Stimulated activated naive CD8-positive, alpha-beta T cell treated with anti-CD3 and anti-CD28 coated beads, Interleukin-15, amount 100 ng/mL, for 72 hours (primary cell): ENCODE measurements at regions not wholly inside any gene's neighbourhood (a gene's known extent, or its start where the extent isn't known, plus 50 kb on each side); places are given as distances from the start of the nearest gene placed in this dataset.
"Not testable (repeated sequence)": the region's sequence is repeated elsewhere in the genome, so short reads cannot be mapped to it uniquely, and the experiment has no call there.

ENCODE experiments used
- ATAC-seq: fragments of 150-1000 bp; cut with Tn5 transposase; 2 replicates; pipeline ENCODE4 v1.10.0; 2021; ENCODE audit warnings: mild to moderate bottlenecking, moderate library complexity
- DNase-seq, 2 donors: peaks; one replicate each; pipeline ENCODE4 v3.0.0; 2021 to 2022
- H3K27ac Mint-ChIP-seq, 2 donors: one replicate each; pipeline ENCODE4 v1.8.0; 2022; ENCODE audit warnings: mild to moderate bottlenecking in 2 of 2, mixed read lengths in 2 of 2, moderate library complexity in 2 of 2
- H3K27me3 Mint-ChIP-seq: one replicate; pipeline ENCODE4 v1.8.0; 2022; ENCODE audit warnings: mixed read lengths
- H3K4me1 Mint-ChIP-seq: one replicate; pipeline ENCODE4 v1.8.0; 2022; ENCODE audit warnings: mild to moderate bottlenecking, mixed read lengths
- H3K4me3 Mint-ChIP-seq, 2 donors: one replicate each; pipeline ENCODE4 v1.8.0; 2022; ENCODE audit warnings: mild to moderate bottlenecking in 2 of 2, mixed read lengths in 2 of 2, moderate library complexity in 1 of 2
- H3K9me3 Mint-ChIP-seq, 2 donors: one replicate each; pipeline ENCODE4 v1.8.0; 2022; ENCODE audit warnings: mixed read lengths in 2 of 2

GRCh38 chr2:8322634-8323033 is 359.2 kb upstream of the ID2 start:
- no peak overlapping the region for H3K4me3 Mint-ChIP-seq
- H3K27ac Mint-ChIP-seq = no peak overlapping the region
- DNase-seq (no peak), ATAC-seq (no peak)
- no peaks in the 10 kb centered on the region for H3K9me3 Mint-ChIP-seq
- peaks cover 37% of the 10 kb centered on the region for H3K4me1 Mint-ChIP-seq
- peaks cover 46% of the 10 kb centered on the region for H3K27me3 Mint-ChIP-seq

GRCh38 chr2:8324164-8324856 is 357.5 kb upstream of the ID2 start:
- no peak overlapping the region for H3K27ac Mint-ChIP-seq
- H3K4me1 Mint-ChIP-seq = peaks cover 39% of the 10 kb centered on the region
- H3K4me3 Mint-ChIP-seq = no peak overlapping the region
- ATAC-seq = peak; percentile 43
- no peak for DNase-seq
- H3K9me3 Mint-ChIP-seq = no peaks in the 10 kb centered on the region
- H3K27me3 Mint-ChIP-seq = peaks cover 40% of the 10 kb centered on the region

GRCh38 chr2:8324901-8325300 is 357.0 kb upstream of the ID2 start:
- Mint-ChIP-seq H3K27me3 (peaks cover 40% of the 10 kb centered on the region), H3K27ac (no peak overlapping the region), H3K9me3 (no peaks in the 10 kb centered on the region), H3K4me3 (no peak overlapping the region), H3K4me1 (peaks cover 33% of the 10 kb centered on the region)
- DNase-seq (no peak), ATAC-seq (no peak)

GRCh38 chr2:8327371-8328100 is 354.3 kb upstream of the ID2 start:
- Mint-ChIP-seq H3K4me3 (no peak overlapping the region), H3K27ac (peak overlapping the region in 1 of 2 donors; percentile 48), H3K9me3 (no peaks in the 10 kb centered on the region), H3K4me1 (peaks cover 33% of the 10 kb centered on the region), H3K27me3 (peaks cover 40% of the 10 kb centered on the region)
- ATAC-seq (no peak), DNase-seq (no peak)

GRCh38 chr2:8328217-8328616 is 353.6 kb upstream of the ID2 start:
- Mint-ChIP-seq H3K4me1 (peaks cover 33% of the 10 kb centered on the region), H3K27me3 (peaks cover 34% of the 10 kb centered on the region), H3K27ac (no peak overlapping the region), H3K4me3 (no peak overlapping the region), H3K9me3 (no peaks in the 10 kb centered on the region)
- ATAC-seq = peak; percentile 38
- DNase-seq = no peak

- peak overlapping the region in 1 of 2 donors; percentile 9 for H3K27ac Mint-ChIP-seq
- H3K27me3 Mint-ChIP-seq = peaks cover 17% of the 10 kb centered on the region
- H3K4me1 Mint-ChIP-seq = peaks cover 23% of the 10 kb centered on the region
Observed at GRCh38 chr2:8329660-8330622, 351.9 kb upstream of the ID2 start.

GRCh38 chr2:8331068-8331467 is 350.8 kb upstream of the ID2 start:
- no peak for DNase-seq
- Mint-ChIP-seq H3K27ac (no peak overlapping the region), H3K27me3 (peaks cover 12% of the 10 kb centered on the region), H3K4me1 (peaks cover 17% of the 10 kb centered on the region), H3K4me3 (no peak overlapping the region), H3K9me3 (no peaks in the 10 kb centered on the region)
- no peak for ATAC-seq

More at GRCh38 chr2:8329660-8330622, 351.9 kb upstream of the ID2 start:
- ATAC-seq (no peak), DNase-seq (no peak)
- Mint-ChIP-seq H3K9me3 (no peaks in the 10 kb centered on the region), H3K4me3 (no peak overlapping the region)

- Mint-ChIP-seq H3K4me3 (no peak overlapping the region), H3K9me3 (no peaks in the 10 kb centered on the region), H3K27me3 (peaks cover 6% of the 10 kb centered on the region), H3K27ac (no peak overlapping the region), H3K4me1 (peaks cover 19% of the 10 kb centered on the region)
- no peak for ATAC-seq
- no peak for DNase-seq
Observed at GRCh38 chr2:8332646-8333045, 349.2 kb upstream of the ID2 start.

GRCh38 chr2:8333177-8333831 is 348.6 kb upstream of the ID2 start:
- Mint-ChIP-seq H3K9me3 (no peaks in the 10 kb centered on the region), H3K4me3 (no peak overlapping the region), H3K27me3 (peaks cover 6% of the 10 kb centered on the region), H3K4me1 (peaks cover 20% of the 10 kb centered on the region), H3K27ac (peak overlapping the region in 1 of 2 donors; percentile 48)
- ATAC-seq = no peak
- DNase-seq = no peak

GRCh38 chr2:8333832-8334187 is 348.0 kb upstream of the ID2 start:
- not testable (repeated sequence) for H3K27ac Mint-ChIP-seq, H3K9me3 Mint-ChIP-seq, H3K4me3 Mint-ChIP-seq, ATAC-seq, H3K27me3 Mint-ChIP-seq, DNase-seq
- H3K4me1 Mint-ChIP-seq = peaks cover 15% of the 10 kb centered on the region

GRCh38 chr2:8334866-8335325 is 347.0 kb upstream of the ID2 start:
- H3K9me3 Mint-ChIP-seq = no peaks in the 10 kb centered on the region
- H3K27ac Mint-ChIP-seq = no peak overlapping the region
- peaks cover 14% of the 10 kb centered on the region for H3K4me1 Mint-ChIP-seq
- H3K4me3 Mint-ChIP-seq = no peak overlapping the region
- no peak for ATAC-seq
- no peak for DNase-seq
- peaks cover 6% of the 10 kb centered on the region for H3K27me3 Mint-ChIP-seq

GRCh38 chr2:8335801-8336200 is 346.1 kb upstream of the ID2 start:
- H3K27ac Mint-ChIP-seq = no peak overlapping the region
- no peak for ATAC-seq

GRCh38 chr2:8337321-8337720 is 344.5 kb upstream of the ID2 start:
- H3K4me3 Mint-ChIP-seq = peak overlapping the region; percentile 17 to 56
- H3K27me3 Mint-ChIP-seq = peaks cover 6% of the 10 kb centered on the region
- no peak overlapping the region for H3K27ac Mint-ChIP-seq
- H3K9me3 Mint-ChIP-seq = peaks cover 0 to 9% of the 10 kb centered on the region in 2 donors
- DNase-seq (peak in 1 of 2 donors; percentile 16), ATAC-seq (peak; percentile 99)
- H3K4me1 Mint-ChIP-seq = peaks cover 14% of the 10 kb centered on the region

More at GRCh38 chr2:8335801-8336200, 346.1 kb upstream of the ID2 start:
- Mint-ChIP-seq H3K27me3 (peaks cover 6% of the 10 kb centered on the region), H3K4me1 (peaks cover 14% of the 10 kb centered on the region), H3K9me3 (peaks cover 0 to 5% of the 10 kb centered on the region in 2 donors), H3K4me3 (no peak overlapping the region)
- no peak for DNase-seq

- DNase-seq (no peak), ATAC-seq (no peak)
- Mint-ChIP-seq H3K4me1 (peaks cover 7% of the 10 kb centered on the region), H3K27ac (no peak overlapping the region), H3K27me3 (peaks cover 26% of the 10 kb centered on the region), H3K9me3 (peaks cover 0 to 9% of the 10 kb centered on the region in 2 donors), H3K4me3 (no peak overlapping the region)
Observed at GRCh38 chr2:8342407-8342806, 339.4 kb upstream of the ID2 start.

GRCh38 chr2:8343031-8343430 is 338.8 kb upstream of the ID2 start:
- ATAC-seq = no peak
- DNase-seq = no peak
- Mint-ChIP-seq H3K27me3 (peaks cover 27% of the 10 kb centered on the region), H3K4me1 (peaks cover under 1% of the 10 kb centered on the region), H3K27ac (no peak overlapping the region), H3K4me3 (no peak overlapping the region), H3K9me3 (peaks cover 0 to 9% of the 10 kb centered on the region in 2 donors)
